ENCODE measurements at regions not wholly inside any gene's neighbourhood (a gene's known extent, or its start where the extent isn't known, plus 50 kb on each side); places are given as distances from the start of the nearest gene placed in this dataset.
A peak's percentile ranks its signal among the peaks of the same experiment; 100 is the strongest.
"Not testable (repeated sequence)": the region's sequence is repeated elsewhere in the genome, so short reads cannot be mapped to it uniquely, and the experiment has no call there.

GRCh38 chr14:49036266-49036665 lies 549.9 kb downstream of the RPS29 start:
- H3K27ac ChIP-seq (ENCODE audit: extremely low read depth, low read depth, low read length): no peak overlapping the region
- no peaks in the 10 kb centered on the region for H3K4me1 ChIP-seq (ENCODE audit: control insufficient read depth, insufficient read depth, low read length)
- TF ChIP-seq IKZF3 (tag by site-specific recombination; IDR thresholded peaks at IDR 0.05): no peak
- no peak for TF ChIP-seq PRDM1 (tag by site-specific recombination; IDR thresholded peaks at IDR 0.05)
- TF ChIP-seq ZNF488 (tag by site-specific recombination; IDR thresholded peaks at IDR 0.05): no peak
- TF ChIP-seq ZNF623 (tag by site-specific recombination; IDR thresholded peaks at IDR 0.05): no peak
- no peak for TF ChIP-seq ZNF140 (tag by site-specific recombination; IDR thresholded peaks at IDR 0.05)
- TF ChIP-seq HOXC10 (CRISPR knock-in tag; IDR thresholded peaks at IDR 0.05): no peak
- no peak for TF ChIP-seq HOXA7 (CRISPR knock-in tag; IDR thresholded peaks at IDR 0.05; ENCODE audit: borderline replicate concordance)
- no peak for TF ChIP-seq ZNF16 (tag by site-specific recombination; IDR thresholded peaks at IDR 0.05; ENCODE audit: low read depth)
- TF ChIP-seq ZNF626 (tag by site-specific recombination; IDR thresholded peaks at IDR 0.05): no peak
- TF ChIP-seq ZNF138 (tag by site-specific recombination; IDR thresholded peaks at IDR 0.05; ENCODE audit: borderline replicate concordance): no peak
- TF ChIP-seq ZNF701 (tag by site-specific recombination; IDR thresholded peaks at IDR 0.05): no peak
- no peak for TF ChIP-seq ZNF391 (tag by site-specific recombination; IDR thresholded peaks at IDR 0.05; ENCODE audit: borderline replicate concordance, low read depth)
- no peak for TF ChIP-seq ZNF585B (tag by site-specific recombination; IDR thresholded peaks at IDR 0.05)
- TF ChIP-seq ZNF362 (tag by site-specific recombination; IDR thresholded peaks at IDR 0.05): no peak
- no peak for TF ChIP-seq ZNF776 (tag by site-specific recombination; IDR thresholded peaks at IDR 0.05; ENCODE audit: borderline replicate concordance)
- H3K9me3 ChIP-seq (ENCODE audit: control insufficient read depth, insufficient read depth, low read depth, low read length): no peaks in the 10 kb centered on the region
- POLR2A ChIA-PET: no interaction called here
- no peak overlapping the region for H3K4me3 ChIP-seq (ENCODE audit: low read depth, low read length)
- CTCF ChIA-PET: no interaction called here
- no peaks in the 10 kb centered on the region for H3K36me3 ChIP-seq (ENCODE audit: control insufficient read depth in 2 of 2, insufficient read depth in 1 of 2, low read length in 2 of 2)

- ChIA-PET CTCF (interaction anchor here (0.7 kb wide), 1 partner anchor 21 kb away, joined by 4 read pairs; no protein-coding TSS in a partner anchor), POLR2A (no interaction called here)
- H3K4me3 ChIP-seq (ENCODE audit: low read depth, low read length): no peak overlapping the region
- no peaks in the 10 kb centered on the region for H3K36me3 ChIP-seq (ENCODE audit: control insufficient read depth in 2 of 2, insufficient read depth in 1 of 2, low read length in 2 of 2)
- no peak for TF ChIP-seq ZNF707 (tag by site-specific recombination; IDR thresholded peaks at IDR 0.05)
- H3K4me1 ChIP-seq (ENCODE audit: control insufficient read depth, insufficient read depth, low read length): no peaks in the 10 kb centered on the region
- no peaks in the 10 kb centered on the region for H3K9me3 ChIP-seq (ENCODE audit: control insufficient read depth, insufficient read depth, low read depth, low read length)
- no peak overlapping the region for H3K27ac ChIP-seq (ENCODE audit: extremely low read depth, low read depth, low read length)
These were observed 553.0 kb downstream of the RPS29 start for GRCh38 chr14:49033131-49033530.

- POLR2A ChIA-PET; H3K9me3 ChIP-seq (ENCODE audit: control insufficient read depth, insufficient read depth, low read depth, low read length); H3K4me3 ChIP-seq (ENCODE audit: low read depth, low read length); CTCF ChIA-PET; H3K27ac ChIP-seq (ENCODE audit: extremely low read depth, low read depth, low read length); H3K36me3 ChIP-seq (ENCODE audit: control insufficient read depth in 2 of 2, insufficient read depth in 1 of 2, low read length in 2 of 2); H3K4me1 ChIP-seq (ENCODE audit: control insufficient read depth, insufficient read depth, low read length): not testable (repeated sequence)
- peak; percentile 47; the same call in 1 of the 2 replicates for TF ChIP-seq ZNF394 (tag by site-specific recombination; IDR thresholded peaks at IDR 0.05; ENCODE audit: borderline replicate concordance)
- 0 out of 2 replicates have a peak, but pooled peaks have one; percentile 16 for TF ChIP-seq ZNF140 (tag by site-specific recombination; IDR thresholded peaks at IDR 0.05)
- TF ChIP-seq ZNF518A (tag by site-specific recombination; conservative IDR thresholded peaks at IDR 0.05; ENCODE audit: low read depth): peak; percentile 61; the same call in 1 of the 2 replicates
- peak; percentile 39 for TF ChIP-seq ZNF426 (tag by site-specific recombination; IDR thresholded peaks at IDR 0.05)
- peak; percentile 13; the same call in 1 of the 2 replicates for TF ChIP-seq ZNF555 (tag by site-specific recombination; conservative IDR thresholded peaks at IDR 0.05)
- peak; percentile 47; the same call in 1 of the 2 replicates for TF ChIP-seq ZBTB11 (tag by site-specific recombination; conservative IDR thresholded peaks at IDR 0.05; ENCODE audit: low read depth)
These were observed 554.5 kb downstream of the RPS29 start for GRCh38 chr14:49031710-49032109.
